Suppressor macrophage treated with lipopolysaccharide for 1 hour (primary cell): ENCODE measurements at regions not wholly inside any gene's neighbourhood (a gene's known extent, or its start where the extent isn't known, plus 50 kb on each side); places are given as distances from the start of the nearest gene placed in this dataset.
"Not testable (repeated sequence)": the region's sequence is repeated elsewhere in the genome, so short reads cannot be mapped to it uniquely, and the experiment has no call there.

Experiments
- DNase-seq, 3 donors: peaks; one replicate each; pipeline ENCODE4 v3.0.0-alpha.2; 2020 to 2022

DNA sequence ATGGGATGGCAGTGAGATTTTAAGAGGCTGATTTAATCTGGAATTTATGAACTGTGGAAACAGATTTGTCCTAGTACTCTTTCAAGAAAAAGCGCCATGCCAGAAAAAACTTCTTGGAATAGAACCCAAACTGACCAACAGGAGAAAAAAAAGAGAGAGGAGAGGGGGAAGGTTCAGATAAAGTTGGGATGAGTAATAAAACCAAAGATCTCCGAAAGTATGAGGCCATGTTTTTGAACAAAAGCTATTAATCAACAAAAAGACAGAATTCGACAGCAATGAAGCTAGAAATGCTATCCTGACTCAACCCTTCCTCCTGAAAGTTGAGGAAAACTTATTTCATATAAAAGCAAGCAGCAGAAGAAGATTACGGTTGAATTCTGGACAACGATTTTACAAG lies 135.5 kb downstream of the CEMIP2 start:
- no peak for DNase-seq

DNA sequence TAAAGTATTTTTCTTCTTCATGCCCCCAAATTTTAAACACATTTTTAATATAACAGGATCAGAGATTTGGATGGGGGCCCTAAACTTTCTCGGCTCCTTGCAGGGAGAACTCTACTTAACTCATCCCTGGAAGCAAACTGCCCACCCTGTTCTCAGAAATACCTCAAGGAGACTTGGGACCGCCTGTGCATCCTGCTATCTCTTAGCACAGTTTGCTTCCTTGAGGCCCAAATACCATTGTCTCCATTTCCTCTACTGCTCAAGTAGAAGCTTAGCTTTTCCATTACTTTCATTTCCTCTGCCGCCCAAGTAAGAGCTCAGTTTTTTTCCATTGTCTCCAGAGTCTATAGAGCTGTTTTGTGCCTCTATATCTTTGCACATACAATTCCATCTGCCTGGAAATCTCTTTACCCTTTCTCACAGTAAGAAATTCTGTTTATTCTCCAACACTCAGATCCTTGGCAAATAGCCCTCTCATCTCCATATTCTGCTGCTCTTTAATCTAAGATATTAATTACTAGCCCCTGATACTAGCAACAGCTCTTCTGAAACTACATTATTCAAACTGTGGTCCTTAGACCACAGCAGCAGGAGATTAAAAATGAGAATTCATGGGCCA lies 137.8 kb downstream of the CEMIP2 start:
- DNase-seq = no peak

DNA sequence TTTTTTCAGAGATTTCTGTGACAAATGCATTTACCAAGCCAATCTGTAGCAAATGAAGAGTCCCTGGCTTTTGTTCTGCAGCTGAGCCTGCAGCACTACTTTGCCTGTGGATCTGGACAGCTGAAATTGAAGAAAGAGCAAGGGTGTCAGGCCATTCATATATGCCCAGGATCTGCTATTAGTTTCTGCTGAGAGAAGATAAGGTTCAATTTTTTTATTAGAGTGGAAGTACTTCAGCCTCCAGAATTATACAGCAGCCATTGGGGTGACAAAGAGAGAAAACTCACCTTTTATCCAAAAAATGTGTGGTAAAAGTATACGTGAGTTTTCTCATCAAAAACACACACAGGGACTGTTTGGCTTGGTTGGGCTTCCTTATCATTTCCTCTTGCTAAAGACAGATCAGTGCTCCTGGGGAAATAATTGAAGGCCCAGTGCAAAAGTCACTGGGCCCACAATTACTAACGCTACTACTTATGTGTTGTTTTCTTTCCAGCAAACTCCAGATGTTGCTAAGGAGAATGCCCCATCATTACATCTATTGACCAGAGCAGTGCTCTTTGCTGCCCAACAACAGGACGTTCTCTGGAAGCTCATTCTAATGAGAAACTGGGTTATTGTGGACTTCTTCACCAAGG lies 138.6 kb downstream of the CEMIP2 start:
- no peak for DNase-seq

DNA sequence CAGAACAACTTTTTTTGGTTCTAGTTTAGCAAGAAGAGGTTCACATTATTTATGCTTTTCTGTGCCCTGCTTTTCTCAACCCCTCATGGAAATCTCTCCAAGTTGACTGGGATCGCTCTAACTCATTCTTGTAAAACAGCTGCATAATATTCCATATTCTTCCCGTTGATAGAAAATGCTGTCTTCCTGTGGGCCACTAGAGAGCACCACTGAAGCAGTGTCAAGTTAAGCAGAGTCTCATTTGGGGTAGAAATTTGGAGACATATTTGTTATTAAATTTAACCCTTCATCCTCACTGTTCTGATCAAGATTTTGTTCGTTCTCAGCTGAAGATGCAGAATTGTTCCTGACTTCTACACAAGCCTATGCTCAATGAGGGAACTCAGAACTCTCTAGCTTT lies 140.1 kb downstream of the CEMIP2 start:
- DNase-seq = peak; percentile 21 to 52 (median 49)

DNA sequence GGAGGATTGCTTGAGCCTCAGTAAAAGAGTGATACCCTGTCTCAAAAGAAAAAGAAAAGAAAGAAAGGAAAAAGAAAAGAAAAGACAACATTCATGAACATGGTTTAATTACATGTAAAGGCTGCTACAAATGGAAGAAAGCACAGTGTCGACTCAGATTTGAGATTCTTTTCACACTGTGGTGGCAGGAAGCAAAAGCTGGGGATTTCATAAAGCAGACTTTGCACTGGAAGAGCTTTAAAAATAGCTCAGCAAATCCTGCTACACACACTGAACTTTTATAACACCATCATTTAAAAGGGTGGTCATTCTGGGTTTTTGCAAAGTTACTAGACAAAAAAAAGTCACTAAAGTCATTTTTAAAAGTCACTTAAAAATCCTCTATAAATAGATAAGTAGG lies 140.8 kb downstream of the CEMIP2 start:
- no peak for DNase-seq

DNA sequence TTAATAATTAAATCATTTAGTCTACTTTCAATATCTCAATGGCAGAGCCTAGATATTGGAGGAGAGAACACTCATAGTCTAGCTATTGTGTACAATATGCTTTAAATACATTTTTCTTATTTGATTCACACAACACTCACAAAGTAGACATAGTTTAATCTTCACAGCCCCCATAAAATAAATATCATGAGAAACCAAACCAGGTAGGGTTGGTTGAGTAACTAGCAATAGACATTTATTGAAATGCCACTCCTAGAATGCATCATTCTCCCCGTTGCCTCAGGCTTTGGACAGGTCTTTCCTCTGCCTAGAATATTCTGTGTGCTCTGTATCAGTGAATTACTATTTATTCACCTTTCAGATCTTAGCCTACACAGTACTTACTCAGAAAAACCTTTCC lies 141.9 kb downstream of the CEMIP2 start:
- no peak for DNase-seq

DNA sequence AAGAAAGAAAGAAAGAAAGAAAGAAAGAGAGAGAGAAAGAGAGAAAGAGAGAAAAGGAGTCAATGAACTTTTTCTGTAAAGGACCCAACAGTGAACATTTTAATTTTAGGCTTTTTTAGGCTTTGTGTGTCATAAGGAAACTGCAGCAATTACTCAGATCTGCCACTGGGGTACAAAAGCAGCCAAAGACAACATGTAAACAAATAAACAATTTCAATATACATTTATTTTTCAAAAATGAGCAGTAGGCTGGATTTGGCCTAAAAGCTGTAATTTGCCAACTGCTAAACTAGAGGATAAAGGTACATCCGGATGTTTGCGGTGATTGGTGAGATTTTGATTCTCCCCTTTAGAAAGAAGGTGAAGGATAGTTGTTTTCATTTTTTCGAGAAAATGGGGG lies 143.6 kb downstream of the CEMIP2 start:
- DNase-seq = no peak

DNA sequence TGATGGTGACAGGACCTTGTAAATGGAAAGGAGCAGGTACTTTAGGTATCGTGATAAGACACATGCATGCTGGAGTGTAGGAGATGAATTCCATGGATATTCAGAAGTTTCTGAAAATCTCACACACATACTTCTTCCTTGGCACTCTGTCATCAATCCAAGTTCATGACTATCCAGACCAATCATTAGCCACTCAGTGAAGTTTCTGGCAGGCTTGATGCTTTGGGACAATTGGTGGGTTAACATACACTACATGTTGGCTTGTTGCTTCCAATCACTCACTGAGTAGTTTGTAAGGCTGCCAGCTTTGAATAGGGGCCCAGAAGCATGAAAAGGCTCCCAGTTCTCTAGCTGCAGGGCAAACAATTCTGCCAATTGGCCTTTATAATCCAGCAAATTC lies 147.6 kb downstream of the CEMIP2 start:
- no peak for DNase-seq

DNA sequence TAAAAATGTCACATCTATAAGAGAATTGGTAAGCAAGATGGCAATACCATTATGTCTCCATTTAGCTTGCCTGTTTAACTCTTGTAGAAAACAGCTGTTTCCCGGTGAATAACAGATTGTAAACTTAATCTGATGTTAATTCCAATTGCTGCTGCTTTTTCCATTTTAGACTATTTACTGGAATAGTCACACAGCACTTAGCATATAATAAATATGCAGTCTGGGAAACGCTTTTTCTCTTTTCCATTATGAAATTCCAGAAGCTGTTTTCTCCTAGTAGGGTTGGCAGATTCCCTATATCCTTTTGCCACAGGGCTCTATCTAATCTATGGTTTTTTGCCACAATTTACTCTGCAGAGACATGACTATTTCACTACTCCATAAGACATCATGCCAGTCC lies 148.0 kb downstream of the CEMIP2 start:
- DNase-seq = no peak

DNA sequence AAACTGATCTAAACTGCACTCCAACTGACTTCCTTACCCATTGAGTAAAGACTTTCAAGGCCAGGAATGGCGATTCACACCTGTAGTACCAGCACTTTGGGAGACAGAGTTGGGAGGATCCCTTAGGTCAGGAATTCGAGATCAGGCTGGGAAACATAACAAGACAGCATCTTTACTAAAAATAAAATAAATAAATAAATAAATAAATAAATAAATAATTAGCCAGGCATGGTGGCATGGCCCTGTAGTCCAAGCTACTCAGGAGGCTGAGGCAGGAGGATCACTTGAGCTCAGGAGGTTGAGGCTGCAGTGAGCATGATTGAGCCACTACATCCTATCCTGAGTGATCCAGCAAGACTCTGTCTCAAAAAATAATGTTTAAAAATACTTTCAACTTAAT lies 148.4 kb downstream of the CEMIP2 start:
- no peak for DNase-seq

DNA sequence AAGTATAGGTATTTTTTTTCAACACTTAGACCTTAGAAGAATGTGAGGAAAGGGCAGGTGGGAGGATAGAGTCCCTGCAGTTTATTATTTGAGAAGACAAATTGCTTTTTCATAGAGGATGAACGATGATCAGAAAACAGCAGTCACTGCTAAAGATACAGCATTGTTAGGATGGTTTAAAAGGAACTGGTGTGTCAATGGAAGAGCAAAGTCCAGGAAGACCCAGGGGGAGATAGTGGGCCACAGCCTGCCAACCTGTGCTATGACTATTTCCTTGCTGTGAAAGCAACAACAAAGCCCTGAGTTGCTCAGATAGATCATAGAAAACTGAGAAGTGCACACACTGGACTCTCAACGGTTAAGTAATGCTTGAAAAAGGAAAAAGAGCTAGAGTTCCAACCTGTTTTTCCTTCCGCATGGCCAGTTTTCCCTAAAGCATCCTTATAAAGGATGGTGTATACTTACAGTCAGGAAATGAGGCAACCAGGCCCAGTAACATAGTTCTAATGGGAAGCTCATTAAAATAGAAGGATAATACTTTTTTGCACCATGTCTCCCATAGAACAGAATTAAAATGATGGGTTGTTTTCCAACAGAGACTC lies 153.8 kb downstream of the CEMIP2 start:
- no peak for DNase-seq

DNA sequence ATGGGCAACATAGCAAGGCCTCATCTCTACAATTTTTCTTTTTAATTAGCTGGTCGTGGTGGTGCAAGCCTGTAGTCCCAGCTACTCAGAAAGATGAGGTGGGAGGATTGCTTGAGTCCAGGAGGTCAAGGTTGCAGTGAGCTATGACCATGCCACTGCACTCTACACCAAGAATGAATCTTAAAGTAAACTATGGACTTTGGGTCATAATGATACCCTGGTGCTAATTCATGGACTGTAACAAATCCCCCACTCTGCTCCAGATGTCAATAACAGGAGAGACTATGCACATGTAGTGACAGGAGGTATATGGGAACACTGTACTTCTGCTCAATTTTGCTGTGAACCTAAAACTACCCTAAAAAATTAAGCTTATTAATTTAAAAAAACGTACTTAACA lies 155.4 kb downstream of the CEMIP2 start:
- DNase-seq = no peak

DNA sequence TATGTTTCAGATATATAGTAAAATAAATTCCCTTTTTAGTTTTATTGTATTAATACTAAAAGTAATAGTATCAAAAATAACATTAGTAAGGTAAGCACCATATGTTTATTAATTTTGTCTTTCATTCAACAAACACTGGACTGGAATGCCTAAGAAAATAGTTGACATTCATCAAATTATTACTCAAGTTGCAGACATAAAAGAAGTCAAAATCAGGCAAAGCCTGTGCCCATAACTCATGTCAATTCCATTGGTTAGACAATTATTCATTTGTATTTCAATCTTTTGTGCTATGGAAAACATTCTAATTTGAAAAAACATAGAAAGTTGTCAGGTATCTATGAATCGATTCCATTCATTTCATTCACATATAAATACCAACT lies 158.9 kb downstream of the CEMIP2 start:
- DNase-seq = no peak

DNA sequence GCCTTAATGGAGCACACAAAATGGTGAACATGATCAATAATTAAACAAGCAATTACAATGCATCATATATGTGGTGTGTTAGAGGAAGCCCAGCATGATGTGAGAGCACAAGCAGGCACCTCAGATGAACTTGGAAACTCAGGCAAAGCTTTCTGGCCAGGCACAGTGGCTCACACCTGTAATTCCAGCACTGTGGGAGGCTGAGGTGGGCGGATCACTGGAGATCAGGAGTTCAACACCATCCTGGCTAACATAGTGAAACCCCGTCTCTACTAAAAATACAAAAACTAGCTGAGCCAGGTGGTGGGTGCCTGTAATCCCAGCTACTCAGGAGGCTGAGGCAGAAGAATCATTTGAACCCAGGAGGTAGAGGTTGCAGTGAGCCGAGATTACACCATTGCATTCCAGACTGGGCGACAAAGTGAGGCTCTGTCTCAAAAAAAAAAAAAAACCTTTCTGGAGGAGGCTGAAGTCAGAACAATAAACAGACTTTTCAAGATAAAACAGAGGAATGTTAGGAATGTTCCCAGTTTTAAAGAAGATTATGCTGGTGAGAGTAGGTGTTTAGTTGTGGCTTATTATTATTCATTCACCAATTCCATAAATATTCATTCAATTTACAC lies 159.4 kb downstream of the CEMIP2 start:
- no peak for DNase-seq

DNA sequence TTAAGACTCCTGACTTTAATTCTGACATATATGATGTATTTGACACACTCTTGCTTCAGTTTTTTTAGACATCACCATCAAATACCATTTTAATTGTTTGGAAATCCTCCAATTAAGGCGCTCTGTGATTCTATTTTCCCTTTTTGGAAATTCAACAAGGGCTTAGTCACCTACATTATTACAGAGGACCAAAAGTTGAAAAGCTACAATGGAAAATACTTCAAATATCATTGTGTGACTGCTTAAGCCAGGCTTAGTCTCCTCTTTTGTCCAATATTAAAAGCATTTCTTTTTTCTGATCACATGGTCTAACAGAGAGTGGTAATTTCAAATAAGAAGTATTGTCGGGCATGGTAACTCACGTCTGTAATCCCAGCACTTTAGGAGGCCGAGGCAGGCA lies 160.3 kb downstream of the CEMIP2 start:
- no peak for DNase-seq

DNA sequence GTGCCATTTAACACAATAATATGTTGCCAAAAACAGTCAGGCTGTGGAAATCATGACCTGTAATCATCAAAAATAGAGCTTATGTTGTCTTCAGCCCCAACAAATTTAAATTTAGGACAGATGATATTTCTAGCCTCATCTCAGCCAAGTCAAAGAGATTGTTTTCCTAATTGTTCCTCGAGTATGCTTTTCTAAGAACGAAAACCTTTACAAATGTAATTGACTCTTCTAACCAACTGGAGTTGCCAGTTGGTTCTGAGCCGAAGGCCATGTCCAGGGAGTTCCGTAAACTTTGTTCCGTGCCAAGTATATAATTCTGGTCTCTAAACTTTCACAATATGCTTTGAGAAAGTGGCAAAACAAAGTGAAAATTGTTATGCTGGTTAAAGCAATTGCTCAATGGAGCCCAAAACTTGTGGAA lies 160.8 kb downstream of the CEMIP2 start:
- no peak for DNase-seq

DNA sequence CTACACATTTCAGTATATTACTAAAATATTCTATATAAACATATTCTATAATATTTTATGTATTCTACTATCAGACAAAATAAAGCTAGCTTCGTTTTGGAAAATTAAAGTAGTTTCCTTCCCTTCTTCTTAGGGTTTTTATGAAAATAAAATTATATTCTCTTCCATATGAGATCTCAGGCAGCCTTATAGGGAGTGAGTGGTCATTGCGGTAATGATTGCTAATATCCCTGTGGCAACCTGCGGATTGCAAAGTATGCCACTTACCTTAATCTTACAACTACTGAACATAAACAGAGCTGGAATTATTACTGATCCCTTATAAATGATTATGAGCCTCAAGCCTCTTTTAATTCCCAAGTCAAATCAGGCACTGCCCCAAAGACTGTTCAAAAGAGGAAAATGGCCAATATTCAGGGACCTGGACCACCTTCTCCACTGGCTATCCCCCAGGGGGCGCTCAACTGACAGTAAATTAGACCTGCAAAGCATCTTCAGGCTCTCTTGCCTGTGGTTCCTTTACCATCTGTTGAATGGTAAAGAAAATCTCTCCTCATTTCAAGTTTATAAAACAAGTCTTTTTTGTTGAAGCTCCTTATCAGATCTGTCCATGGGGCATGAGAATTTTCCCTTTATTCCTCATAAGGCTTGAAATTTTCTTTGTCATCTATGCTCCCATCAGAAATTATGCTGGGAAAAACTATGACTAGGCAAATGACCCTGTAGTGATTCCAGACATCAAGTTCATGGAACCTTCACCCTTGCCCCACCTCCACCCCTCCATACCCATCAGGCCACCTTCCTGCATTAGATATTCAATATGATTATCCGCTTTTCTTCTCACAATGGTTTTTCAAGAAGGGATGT lies 163.9 kb downstream of the CEMIP2 start:
- DNase-seq = peak; percentile 76 to 85 (median 83)

DNA sequence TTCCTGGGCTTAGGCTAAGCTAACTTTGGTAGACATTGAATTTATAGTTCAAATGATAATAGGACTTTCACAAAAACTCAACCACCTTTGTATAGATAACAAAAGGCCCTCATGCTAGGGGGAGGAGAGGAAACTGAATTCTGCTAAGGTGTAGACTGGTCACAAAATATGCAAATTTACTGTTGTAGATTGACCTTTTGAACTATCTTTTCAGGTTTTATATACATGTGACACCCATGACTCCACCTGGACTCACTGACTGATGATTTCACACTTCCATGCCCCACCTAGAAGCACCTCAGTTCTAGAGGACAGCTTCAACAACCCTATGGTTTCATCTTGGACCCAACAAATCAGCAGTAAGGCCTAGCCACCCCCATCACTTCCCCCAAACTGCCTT lies 165.7 kb downstream of the CEMIP2 start:
- no peak for DNase-seq

DNA sequence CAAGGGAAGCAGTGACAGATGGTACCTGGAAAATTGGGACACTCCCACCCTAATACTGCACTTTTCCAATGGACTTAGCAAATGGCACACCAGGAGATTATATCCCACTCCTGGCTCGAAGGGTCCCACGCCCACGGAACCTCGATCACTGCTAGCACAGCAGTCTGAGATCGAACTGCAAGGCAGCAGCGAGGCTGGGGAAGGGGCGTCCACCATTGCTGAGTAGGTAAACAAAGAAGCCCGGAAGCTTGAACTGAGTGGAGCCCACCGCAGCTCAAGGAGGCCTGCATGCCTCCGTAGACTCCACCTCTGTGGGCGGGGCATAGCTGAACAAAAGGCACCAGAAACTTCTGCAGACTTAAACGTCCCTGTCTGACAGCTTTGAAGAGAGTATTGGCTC lies 172.6 kb downstream of the CEMIP2 start:
- DNase-seq = not testable (repeated sequence)

DNA sequence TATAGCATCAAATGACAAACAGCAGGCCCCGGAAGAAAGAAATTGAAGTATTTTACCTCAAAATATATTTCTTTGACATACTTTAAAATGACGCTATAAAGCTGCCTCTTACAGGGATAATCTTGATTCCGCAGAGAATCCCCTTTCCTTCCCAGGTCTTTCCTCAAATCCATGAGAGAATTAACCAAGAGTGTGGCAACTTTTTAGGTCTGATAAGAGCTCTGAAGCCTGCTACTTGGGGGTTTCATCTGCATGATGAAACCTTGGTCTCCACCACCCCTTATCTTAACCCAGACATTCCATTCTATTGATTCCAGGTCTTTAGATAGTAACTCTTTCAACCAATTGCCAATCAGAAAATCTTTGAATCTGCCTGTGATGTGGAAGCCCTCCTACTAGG lies 173.8 kb downstream of the CEMIP2 start:
- no peak for DNase-seq

DNA sequence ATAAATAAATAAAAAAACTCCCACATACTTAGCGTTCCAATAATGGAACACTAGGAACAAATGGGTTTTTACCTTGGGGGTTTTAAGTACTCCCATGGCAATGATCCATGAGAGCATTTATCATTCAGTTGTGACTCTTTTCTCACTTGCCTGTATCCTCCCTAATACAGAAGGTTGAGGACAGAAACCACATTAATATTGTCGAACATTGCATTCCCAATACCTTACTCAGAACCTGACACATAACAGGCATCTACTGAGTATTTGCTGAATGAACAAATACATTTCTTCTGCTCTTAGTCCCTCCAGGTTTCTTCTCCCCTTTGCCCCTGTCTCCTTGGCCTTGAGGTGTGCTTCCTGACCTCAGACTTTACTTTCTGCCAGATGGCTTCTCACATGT lies 175.9 kb downstream of the CEMIP2 start:
- no peak for DNase-seq

DNA sequence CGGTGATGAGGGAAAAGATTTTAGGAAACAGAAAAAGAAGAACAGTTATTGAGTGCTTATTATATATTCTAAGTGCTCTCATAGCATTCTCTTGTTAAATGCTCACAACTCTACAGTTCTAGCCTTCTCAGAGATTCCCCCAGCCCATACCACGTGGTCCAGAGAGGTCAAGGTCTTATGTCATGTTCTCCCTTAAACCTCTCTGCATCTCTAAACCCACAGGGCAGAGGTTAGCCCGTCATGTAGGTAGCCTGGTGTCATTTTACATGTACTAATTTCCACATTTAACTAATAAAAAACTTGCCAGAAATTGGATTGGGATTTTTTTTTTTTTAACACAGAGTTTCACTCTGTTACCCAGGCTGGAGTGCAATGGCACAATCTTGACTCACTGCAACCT lies 178.0 kb downstream of the CEMIP2 start:
- DNase-seq = no peak

DNA sequence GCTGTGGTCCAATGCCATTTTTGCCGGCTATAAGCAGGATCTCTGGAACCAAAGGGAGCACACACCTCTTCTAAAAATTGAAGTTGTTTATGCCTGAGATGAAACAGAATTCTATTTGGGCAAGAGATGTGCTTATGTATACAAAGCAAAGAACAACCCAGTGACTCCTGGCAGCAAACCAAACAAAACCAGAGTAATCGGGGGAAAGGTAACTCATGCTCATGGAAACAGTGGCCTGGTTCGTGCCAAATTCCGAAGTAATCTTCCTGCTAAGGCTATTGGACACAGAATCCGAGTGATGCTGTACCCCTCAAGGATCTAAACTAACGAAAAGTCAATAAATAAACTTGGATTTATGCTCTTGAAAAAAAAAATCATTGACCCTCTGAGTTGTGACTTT lies 178.7 kb downstream of the CEMIP2 start:
- no peak for DNase-seq
